ENCODE measurements at regions not wholly inside any gene's neighbourhood (a gene's known extent, or its start where the extent isn't known, plus 50 kb on each side); places are given as distances from the start of the nearest gene placed in this dataset.

- TF ChIP-seq EZH2 (IDR thresholded peaks at IDR 0.05; ENCODE audit: borderline replicate concordance, insufficient read depth, low read depth, low read length, poor library complexity, severe bottlenecking) (no peak), CTCF (IDR thresholded peaks at IDR 0.05) (no peak)
Measured at GRCh38 chr12:92077530-92077929, 68.1 kb downstream of the BTG1 start.
